ENCODE measurements at regions not wholly inside any gene's neighbourhood (a gene's known extent, or its start where the extent isn't known, plus 50 kb on each side); places are given as distances from the start of the nearest gene placed in this dataset.

DNA sequence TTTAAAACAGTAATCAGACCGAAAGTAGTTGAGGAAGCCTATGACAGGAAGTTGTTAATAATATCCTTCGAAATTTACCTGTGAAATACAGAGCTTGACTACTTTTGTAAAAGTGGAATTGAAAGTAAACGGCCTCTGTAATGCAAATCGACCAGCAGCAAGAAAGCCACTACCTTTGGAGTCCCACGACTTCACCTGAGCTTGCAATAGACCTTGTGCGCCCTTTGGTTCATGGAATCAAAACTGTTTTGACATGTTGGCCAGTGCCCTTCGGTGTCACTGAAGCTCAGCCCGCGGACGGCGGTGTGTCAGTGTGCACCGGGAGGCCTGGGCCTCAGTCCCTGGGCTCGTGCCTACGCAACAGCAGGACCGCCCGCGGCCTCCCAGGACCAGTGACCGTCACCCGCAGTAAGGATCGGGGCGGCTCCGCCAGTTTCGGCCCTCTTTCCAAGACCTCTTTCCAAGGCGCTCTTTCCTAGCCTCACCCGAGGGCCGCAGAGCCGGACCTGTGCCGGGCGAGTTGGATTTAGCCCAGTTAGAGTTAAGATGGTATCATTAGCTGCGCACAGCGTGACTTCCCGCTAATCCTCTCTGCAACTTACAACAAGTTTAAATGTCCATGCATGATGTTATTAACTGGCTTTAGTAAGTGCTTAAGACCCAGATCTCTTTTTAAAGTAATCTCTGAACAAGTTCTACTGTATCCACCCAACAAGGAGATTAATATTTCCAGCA lies 223.3 kb downstream of the MEF2C start:
- Histone ChIP-seq H3K27me3 (ENCODE audit: control insufficient read depth in 1 of 2, insufficient read depth in 2 of 2, low read length in 2 of 2) (peaks cover 0 to 22% of the 10 kb centered on the region in 2 donors), H3K36me3 (ENCODE audit: control insufficient read depth in 2 of 2, insufficient read depth in 2 of 2, low read length in 1 of 2) (no peaks in the 10 kb centered on the region), H3K27ac (ENCODE audit: low read depth in 2 of 2, low read length in 1 of 2) (no peak overlapping the region), H3K4me3 (ENCODE audit: low read depth in 1 of 2, low read length in 2 of 2) (no peak overlapping the region), H3K4me1 (ENCODE audit: control insufficient read depth in 2 of 2, insufficient read depth in 2 of 2, low read length in 1 of 2) (peaks cover 0 to 9% of the 10 kb centered on the region in 2 donors), H3K9me3 (ENCODE audit: control insufficient read depth in 2 of 2, insufficient read depth in 1 of 2, low read depth in 1 of 2, low read length in 1 of 2) (peaks cover 0 to 11% of the 10 kb centered on the region in 2 donors)
- WGBS, 2 donors = 11 to 18% methylated on average over 32 of the region's 32 CpGs

DNA sequence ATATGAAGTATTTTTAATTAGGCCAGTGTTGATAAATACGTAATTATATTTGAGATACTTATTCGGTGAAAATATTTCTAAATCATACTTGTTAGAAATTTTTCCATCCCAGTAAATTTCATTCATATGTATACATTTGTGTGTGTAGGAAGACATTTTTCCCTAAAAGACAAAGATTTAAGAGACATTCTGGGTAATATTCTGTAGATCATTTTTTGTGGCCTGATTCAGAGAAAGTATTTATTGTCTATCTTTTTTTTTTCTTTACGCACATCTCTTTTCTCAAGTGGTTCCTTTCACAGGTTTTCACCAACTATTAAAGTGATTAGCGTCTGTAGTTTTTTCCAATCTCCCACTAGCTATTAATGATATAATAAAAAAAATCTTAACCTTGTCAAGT lies 224.1 kb downstream of the MEF2C start:
- Histone ChIP-seq H3K27me3 (ENCODE audit: control insufficient read depth in 1 of 2, insufficient read depth in 2 of 2, low read length in 2 of 2) (peaks cover 0 to 22% of the 10 kb centered on the region in 2 donors), H3K9me3 (ENCODE audit: control insufficient read depth in 2 of 2, insufficient read depth in 1 of 2, low read depth in 1 of 2, low read length in 1 of 2) (peaks cover 0 to 11% of the 10 kb centered on the region in 2 donors), H3K4me3 (ENCODE audit: low read depth in 1 of 2, low read length in 2 of 2) (no peak overlapping the region), H3K4me1 (ENCODE audit: control insufficient read depth in 2 of 2, insufficient read depth in 2 of 2, low read length in 1 of 2) (peaks cover 0 to 9% of the 10 kb centered on the region in 2 donors), H3K36me3 (ENCODE audit: control insufficient read depth in 2 of 2, insufficient read depth in 2 of 2, low read length in 1 of 2) (no peaks in the 10 kb centered on the region), H3K27ac (ENCODE audit: low read depth in 2 of 2, low read length in 1 of 2) (no peak overlapping the region)
- WGBS, 2 donors = 66 to 67% methylated on average over 4 of the region's 4 CpGs

DNA sequence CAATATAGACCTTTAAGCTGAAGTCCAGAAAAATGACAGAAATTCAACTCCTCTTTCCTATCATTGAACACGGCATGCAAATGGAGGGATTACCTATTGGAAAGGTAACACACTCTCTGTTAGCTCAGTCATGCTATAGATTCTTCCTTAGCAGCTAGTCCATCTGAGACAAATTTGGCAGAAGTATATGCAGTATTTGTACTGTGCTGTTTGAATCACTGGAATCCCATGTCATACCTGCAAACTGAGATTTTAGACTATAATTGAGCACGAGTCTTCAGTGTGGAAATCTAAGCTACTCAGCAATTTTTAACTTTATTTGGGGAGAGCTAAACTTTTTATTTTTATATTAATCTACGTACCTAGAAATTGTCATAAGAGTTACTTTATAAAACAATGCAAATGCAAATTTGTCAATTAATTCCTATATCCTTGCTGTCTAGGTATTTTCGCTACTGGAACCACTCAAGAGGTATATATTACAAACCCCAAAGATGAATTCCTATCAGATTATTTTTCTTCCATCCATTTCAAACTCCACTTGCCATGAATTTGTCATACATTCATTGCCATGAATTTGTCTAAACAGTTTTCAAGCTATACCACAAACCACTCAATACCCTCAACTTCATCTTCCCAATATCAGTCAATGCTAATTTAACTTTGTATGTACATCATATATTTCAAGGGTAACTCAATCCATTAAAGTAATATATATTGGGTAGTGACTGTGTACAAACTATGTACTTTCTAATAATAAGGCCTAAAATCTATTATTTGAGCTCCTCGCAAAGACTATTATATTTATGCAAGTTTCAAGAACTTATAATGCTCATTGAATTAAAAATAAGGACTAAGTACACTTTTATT lies 224.8 kb downstream of the MEF2C start:
- H3K4me1 ChIP-seq (ENCODE audit: control insufficient read depth in 2 of 2, insufficient read depth in 2 of 2, low read length in 1 of 2) = peaks cover 0 to 9% of the 10 kb centered on the region in 2 donors
- no peak overlapping the region for H3K4me3 ChIP-seq (ENCODE audit: low read depth in 1 of 2, low read length in 2 of 2)
- H3K9me3 ChIP-seq (ENCODE audit: control insufficient read depth in 2 of 2, insufficient read depth in 1 of 2, low read depth in 1 of 2, low read length in 1 of 2) = peaks cover 0 to 11% of the 10 kb centered on the region in 2 donors
- no peak overlapping the region for H3K27ac ChIP-seq (ENCODE audit: low read depth in 2 of 2, low read length in 1 of 2)
- H3K27me3 ChIP-seq (ENCODE audit: control insufficient read depth in 1 of 2, insufficient read depth in 2 of 2, low read length in 2 of 2) = peaks cover 0 to 24% of the 10 kb centered on the region in 2 donors
- H3K36me3 ChIP-seq (ENCODE audit: control insufficient read depth in 2 of 2, insufficient read depth in 2 of 2, low read length in 1 of 2) = no peaks in the 10 kb centered on the region
- WGBS, 2 donors = 76 to 78% methylated on average over 5 of the region's 5 CpGs

DNA sequence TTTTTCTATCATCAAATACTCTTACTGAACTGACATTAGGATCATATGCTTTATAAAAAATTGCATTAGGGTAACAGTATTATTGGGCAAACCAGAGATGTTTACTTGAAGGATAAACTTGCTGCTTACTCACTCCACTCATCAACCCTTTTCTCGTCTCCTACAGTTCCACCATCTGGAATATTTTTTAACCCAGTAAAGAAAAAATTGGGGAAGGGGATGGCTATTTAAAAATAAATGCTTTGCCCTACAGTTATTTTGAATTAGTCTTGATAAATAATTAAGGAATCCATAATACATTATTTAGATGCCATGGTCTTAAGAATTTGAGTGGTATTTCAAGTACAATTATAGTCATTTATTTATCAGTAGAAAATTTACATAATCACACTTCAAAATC lies 225.8 kb downstream of the MEF2C start:
- no peak overlapping the region for H3K4me3 ChIP-seq (ENCODE audit: low read depth in 1 of 2, low read length in 2 of 2)
- 42 to 59% methylated on average over 1 of the region's 1 CpG for WGBS, 2 donors
- H3K27me3 ChIP-seq (ENCODE audit: control insufficient read depth in 1 of 2, insufficient read depth in 2 of 2, low read length in 2 of 2) = peaks cover 0 to 24% of the 10 kb centered on the region in 2 donors
- peaks cover 0 to 11% of the 10 kb centered on the region in 2 donors for H3K9me3 ChIP-seq (ENCODE audit: control insufficient read depth in 2 of 2, insufficient read depth in 1 of 2, low read depth in 1 of 2, low read length in 1 of 2)
- H3K27ac ChIP-seq (ENCODE audit: low read depth in 2 of 2, low read length in 1 of 2) = no peak overlapping the region
- no peaks in the 10 kb centered on the region for H3K36me3 ChIP-seq (ENCODE audit: control insufficient read depth in 2 of 2, insufficient read depth in 2 of 2, low read length in 1 of 2)
- H3K4me1 ChIP-seq (ENCODE audit: control insufficient read depth in 2 of 2, insufficient read depth in 2 of 2, low read length in 1 of 2) = peaks cover 0 to 9% of the 10 kb centered on the region in 2 donors

DNA sequence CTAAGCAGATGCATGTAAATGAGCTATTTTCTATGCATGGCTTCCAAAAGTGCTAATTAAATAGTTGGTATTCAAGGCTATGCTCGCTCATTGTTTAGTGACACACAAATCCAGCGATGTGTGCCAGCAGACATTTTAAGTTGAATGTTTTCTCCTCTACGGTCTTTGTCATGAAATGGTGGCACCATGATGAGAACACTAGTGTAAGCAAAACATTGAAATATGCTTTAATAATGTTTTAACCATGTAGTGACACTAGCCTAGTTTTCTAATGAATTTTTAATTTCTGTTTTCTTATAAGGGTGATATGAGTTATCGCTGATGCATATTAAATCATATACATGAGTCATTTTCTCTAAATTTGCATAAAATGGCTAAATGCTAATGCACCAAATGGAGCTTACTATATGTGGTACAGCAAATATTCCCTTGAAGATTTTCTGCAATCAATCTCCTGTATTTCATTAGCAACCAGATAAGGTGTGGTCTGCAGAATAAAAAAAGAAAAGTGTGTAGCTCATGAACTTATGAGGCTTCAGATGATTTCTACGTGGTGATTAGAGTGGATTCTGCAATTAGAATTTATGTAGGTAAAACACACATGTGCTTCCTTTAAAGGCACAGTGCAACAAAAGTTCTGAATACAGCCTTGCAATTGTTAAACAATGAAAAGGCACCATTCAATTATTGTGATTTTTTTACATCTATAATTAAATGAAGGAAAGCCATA lies 226.6 kb downstream of the MEF2C start:
- Histone ChIP-seq H3K9me3 (ENCODE audit: control insufficient read depth in 2 of 2, insufficient read depth in 1 of 2, low read depth in 1 of 2, low read length in 1 of 2) (peaks cover 0 to 11% of the 10 kb centered on the region in 2 donors), H3K36me3 (ENCODE audit: control insufficient read depth in 2 of 2, insufficient read depth in 2 of 2, low read length in 1 of 2) (no peaks in the 10 kb centered on the region), H3K4me3 (ENCODE audit: low read depth in 1 of 2, low read length in 2 of 2) (no peak overlapping the region), H3K27ac (ENCODE audit: low read depth in 2 of 2, low read length in 1 of 2) (no peak overlapping the region), H3K4me1 (ENCODE audit: control insufficient read depth in 2 of 2, insufficient read depth in 2 of 2, low read length in 1 of 2) (peaks cover 0 to 9% of the 10 kb centered on the region in 2 donors), H3K27me3 (ENCODE audit: control insufficient read depth in 1 of 2, insufficient read depth in 2 of 2, low read length in 2 of 2) (peaks cover 0 to 19% of the 10 kb centered on the region in 2 donors)
- WGBS, 2 donors = 69 to 71% methylated on average over 5 of the region's 5 CpGs

DNA sequence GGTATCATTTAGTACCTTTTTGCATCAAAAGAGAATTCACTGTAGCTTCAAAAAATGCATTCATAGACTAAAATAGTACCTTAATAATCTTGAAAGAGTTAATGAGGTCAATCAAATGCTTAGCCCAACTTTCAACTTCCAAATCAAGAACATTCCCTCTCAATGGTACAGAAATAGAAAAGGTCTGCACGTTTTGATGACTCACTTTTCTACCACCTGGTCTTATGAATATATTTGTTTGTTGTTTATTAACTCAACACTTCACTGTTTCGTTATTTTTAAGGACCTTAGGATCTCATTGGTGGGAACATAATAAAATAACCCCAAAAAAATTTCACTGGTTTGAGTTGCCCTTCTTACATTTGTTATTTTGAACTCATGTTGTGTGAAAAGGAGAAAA lies 229.5 kb downstream of the MEF2C start:
- Histone ChIP-seq H3K27me3 (ENCODE audit: control insufficient read depth in 1 of 2, insufficient read depth in 2 of 2, low read length in 2 of 2) (peaks cover 0 to 2% of the 10 kb centered on the region in 2 donors), H3K27ac (ENCODE audit: low read depth in 2 of 2, low read length in 1 of 2) (no peak overlapping the region), H3K4me1 (ENCODE audit: control insufficient read depth in 2 of 2, insufficient read depth in 2 of 2, low read length in 1 of 2) (no peaks in the 10 kb centered on the region), H3K9me3 (ENCODE audit: control insufficient read depth in 2 of 2, insufficient read depth in 1 of 2, low read depth in 1 of 2, low read length in 1 of 2) (no peaks in the 10 kb centered on the region), H3K4me3 (ENCODE audit: low read depth in 1 of 2, low read length in 2 of 2) (no peak overlapping the region), H3K36me3 (ENCODE audit: control insufficient read depth in 2 of 2, insufficient read depth in 2 of 2, low read length in 1 of 2) (no peaks in the 10 kb centered on the region)
- WGBS, 2 donors = 30 to 34% methylated on average over 2 of the region's 2 CpGs

DNA sequence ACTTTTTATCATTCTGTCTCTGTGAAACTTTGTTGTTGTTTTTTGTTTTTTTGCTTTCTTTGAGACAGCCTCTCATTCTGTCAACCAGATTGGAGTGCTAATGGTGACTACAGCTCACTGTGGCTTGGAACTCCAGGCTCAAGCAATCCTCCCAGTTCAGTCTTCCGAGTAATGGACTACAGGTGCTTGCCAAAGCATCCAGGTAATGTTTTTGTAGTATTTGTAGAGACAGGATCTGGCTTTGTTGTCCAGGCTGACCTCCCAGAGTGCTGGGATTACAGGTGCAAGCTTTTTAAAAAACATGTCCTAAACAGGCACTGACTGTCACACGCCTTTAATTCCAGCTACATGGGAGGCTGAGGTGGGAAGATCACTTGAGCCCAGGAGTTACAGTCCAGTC lies 235.1 kb downstream of the MEF2C start:
- Histone ChIP-seq H3K9me3 (ENCODE audit: control insufficient read depth in 2 of 2, insufficient read depth in 1 of 2, low read depth in 1 of 2, low read length in 1 of 2) (no peaks in the 10 kb centered on the region), H3K36me3 (ENCODE audit: control insufficient read depth in 2 of 2, insufficient read depth in 2 of 2, low read length in 1 of 2) (no peaks in the 10 kb centered on the region), H3K4me1 (ENCODE audit: control insufficient read depth in 2 of 2, insufficient read depth in 2 of 2, low read length in 1 of 2) (no peaks in the 10 kb centered on the region), H3K4me3 (ENCODE audit: low read depth in 1 of 2, low read length in 2 of 2) (no peak overlapping the region), H3K27ac (ENCODE audit: low read depth in 2 of 2, low read length in 1 of 2) (no peak overlapping the region), H3K27me3 (ENCODE audit: control insufficient read depth in 1 of 2, insufficient read depth in 2 of 2, low read length in 2 of 2) (no peaks in the 10 kb centered on the region)
- 66 to 74% methylated on average over 2 of the region's 2 CpGs for WGBS, 2 donors

DNA sequence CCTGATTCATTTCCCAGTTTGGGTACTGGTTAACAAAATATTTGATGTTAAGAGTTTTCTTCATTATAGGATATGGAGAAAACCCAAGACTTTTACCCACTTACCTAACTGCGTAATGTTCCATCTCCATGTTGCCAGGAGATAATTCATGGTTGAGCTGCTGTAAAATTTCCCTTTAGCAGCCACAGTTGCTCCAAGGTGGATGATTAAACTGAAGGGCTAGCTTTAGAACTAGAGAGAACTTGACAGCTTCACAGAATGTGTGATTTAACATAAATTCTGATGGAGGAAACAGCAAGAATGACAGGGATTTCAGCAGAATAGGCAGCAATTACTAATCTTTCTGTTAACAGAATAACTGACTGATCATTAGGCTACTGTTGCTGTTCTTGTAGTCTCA lies 236.1 kb downstream of the MEF2C start:
- no peaks in the 10 kb centered on the region for H3K27me3 ChIP-seq (ENCODE audit: control insufficient read depth in 1 of 2, insufficient read depth in 2 of 2, low read length in 2 of 2)
- H3K4me1 ChIP-seq (ENCODE audit: control insufficient read depth in 2 of 2, insufficient read depth in 2 of 2, low read length in 1 of 2) = no peaks in the 10 kb centered on the region
- H3K36me3 ChIP-seq (ENCODE audit: control insufficient read depth in 2 of 2, insufficient read depth in 2 of 2, low read length in 1 of 2) = no peaks in the 10 kb centered on the region
- no peaks in the 10 kb centered on the region for H3K9me3 ChIP-seq (ENCODE audit: control insufficient read depth in 2 of 2, insufficient read depth in 1 of 2, low read depth in 1 of 2, low read length in 1 of 2)
- WGBS, 2 donors = 85 to 92% methylated on average over 1 of the region's 1 CpG
- no peak overlapping the region for H3K27ac ChIP-seq (ENCODE audit: low read depth in 2 of 2, low read length in 1 of 2)
- H3K4me3 ChIP-seq (ENCODE audit: low read depth in 1 of 2, low read length in 2 of 2) = no peak overlapping the region

DNA sequence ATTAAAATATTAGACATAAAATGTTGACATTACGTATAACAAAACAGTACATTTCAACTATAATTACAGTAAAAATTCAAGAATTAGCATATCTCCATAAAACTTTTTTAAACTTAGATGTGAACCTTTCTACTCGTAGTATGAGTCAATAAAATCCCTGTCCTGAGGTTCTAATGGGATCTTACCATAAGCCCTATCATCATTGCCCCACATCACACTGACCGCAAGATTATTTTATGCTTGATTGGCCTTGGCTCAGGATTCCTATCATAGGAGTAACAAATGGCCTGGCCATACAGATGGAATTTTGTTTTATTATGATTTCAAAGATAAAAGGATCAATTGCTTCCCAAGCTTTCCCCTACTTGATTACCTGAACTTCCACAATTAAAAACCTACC lies 238.3 kb downstream of the MEF2C start:
- H3K36me3 ChIP-seq (ENCODE audit: control insufficient read depth in 2 of 2, insufficient read depth in 2 of 2, low read length in 1 of 2) = no peaks in the 10 kb centered on the region
- H3K27me3 ChIP-seq (ENCODE audit: control insufficient read depth in 1 of 2, insufficient read depth in 2 of 2, low read length in 2 of 2) = no peaks in the 10 kb centered on the region
- no peaks in the 10 kb centered on the region for H3K4me1 ChIP-seq (ENCODE audit: control insufficient read depth in 2 of 2, insufficient read depth in 2 of 2, low read length in 1 of 2)
- H3K4me3 ChIP-seq (ENCODE audit: low read depth in 1 of 2, low read length in 2 of 2) = no peak overlapping the region
- H3K27ac ChIP-seq (ENCODE audit: low read depth in 2 of 2, low read length in 1 of 2) = no peak overlapping the region
- H3K9me3 ChIP-seq (ENCODE audit: control insufficient read depth in 2 of 2, insufficient read depth in 1 of 2, low read depth in 1 of 2, low read length in 1 of 2) = no peaks in the 10 kb centered on the region
- 76 to 79% methylated on average over 3 of the region's 3 CpGs for WGBS, 2 donors

All from esophagus (tissue), 2 donors.